Spleen (tissue), 11 donors: ENCODE measurements at regions not wholly inside any gene's neighbourhood (a gene's known extent, or its start where the extent isn't known, plus 50 kb on each side); places are given as distances from the start of the nearest gene placed in this dataset.

ENCODE experiments used
- DNase-seq: peaks from one replicate; pipeline ENCODE4 v3.0.0-alpha.2; 2020
- H3K27ac ChIP-seq, 8 donors: fragments of 200-600 bp; sonication (generic) in 7 of 8; 1 replicate in 4 of 8; 2 replicates in 4 of 8; pipeline versions ENCODE4 v1.5.0 to v1.8.0; 2016 to 2021; ENCODE audit warnings: inconsistent platforms in 4 of 8, mild to moderate bottlenecking in 4 of 8, moderate library complexity in 1 of 8
- H3K27me3 ChIP-seq, 7 donors: fragments of 200-600 bp; sonication (generic) in 6 of 7; replicated peaks in 1 of 7; 1 replicate in 4 of 7; 2 replicates in 3 of 7; pipeline versions ENCODE4 v1.5.0 to v1.8.0; 2016 to 2021; ENCODE audit warnings: inconsistent platforms in 3 of 7, mild to moderate bottlenecking in 1 of 7
- H3K36me3 ChIP-seq, 6 donors: fragments of 200-600 bp; sonication (generic) in 5 of 6; 1 replicate in 4 of 6; 2 replicates in 2 of 6; pipeline versions ENCODE4 v1.5.0 to v1.8.0; 2016 to 2021; ENCODE audit warnings: inconsistent platforms in 2 of 6
- H3K4me1 ChIP-seq, 6 donors: fragments of 200-600 bp; sonication (generic) in 5 of 6; 1 replicate in 3 of 6; 2 replicates in 3 of 6; pipeline versions ENCODE4 v1.5.0 to v1.8.0; 2016 to 2021; ENCODE audit warnings: inconsistent platforms in 3 of 6
- H3K4me3 ChIP-seq, 8 donors: fragments of 200-600 bp; sonication (generic) in 7 of 8; 1 replicate in 4 of 8; 2 replicates in 4 of 8; pipeline versions ENCODE4 v1.5.0 to v1.8.0; 2016 to 2021; ENCODE audit warnings: inconsistent platforms in 4 of 8, mild to moderate bottlenecking in 4 of 8, moderate library complexity in 2 of 8
- H3K9me3 ChIP-seq, 8 donors: fragments of 200-600 bp; sonication (generic) in 7 of 8; 1 replicate in 4 of 8; 2 replicates in 4 of 8; pipeline versions ENCODE4 v1.5.0 to v1.8.0; 2016 to 2021; ENCODE audit warnings: inconsistent platforms in 4 of 8
- CTCF ChIP-seq, 11 experiments: fragments of 200-600 bp in 7 of 11; fragments of 450-650 bp in 4 of 11; sonication (generic) in 4 of 11; IDR thresholded peaks in 8 of 11; conservative IDR thresholded peaks in 3 of 11; 1 replicate in 7 of 11; 2 replicates in 4 of 11; pipeline versions ENCODE4 v1.4.0 to v1.8.0; 2016 to 2021; ENCODE audit warnings: antibody characterized with exemption in 11 of 11, inconsistent platforms in 4 of 11, mild to moderate bottlenecking in 1 of 11
- POLR2A ChIP-seq, 3 donors: fragments of 450-650 bp; IDR thresholded peaks; one replicate each; pipeline ENCODE4 v1.5.1; 2017; ENCODE audit warnings: antibody characterized with exemption in 3 of 3, mild to moderate bottlenecking in 1 of 3
- POLR2AphosphoS5 ChIP-seq, 3 donors: sonication (generic); formaldehyde crosslinking; IDR thresholded peaks; one replicate each; pipeline ENCODE4 v1.5.1; 2017; ENCODE audit warnings: antibody characterized with exemption in 3 of 3
- WGBS, 5 donors: extraction: QIAGEN DNeasy Blood & Tissue Kit in 3 of 5; methylation state at CpG; one replicate each; pipeline versions ENCODE4 v1.1.5 to v1.1.7; 2013 to 2018; 5-methylcytosine and 5-hydroxymethylcytosine counted together
- intact Hi-C: fragments of 100-400 bp; cut with DNase I; formaldehyde crosslinking; loops from one replicate; pipeline ENCODE4 v1.15.0; 2023; ENCODE audit warnings: low total_unique reads
- donor health status: healthy with polysubstance abuse.
- donor health status: DM: no; HTN: no; CAD: no; lungs with moderate emphysema.
- donor health status: DM: no; HTN: no; CAD: no.
- donor health status: Bipolar disorder and iron deficiency.
- donor health status: healthy.
- donor health status: DM: no; HTN: no; CAD: no.
- donor health status: DM: yes; HTN: yes; CAD: no.

- 67 to 74% (median 71%) methylated on average over 1 of the region's 1 CpG for WGBS, 5 donors
- H3K4me1 ChIP-seq = no peaks in the 10 kb centered on the region
- no peak overlapping the region for H3K4me3 ChIP-seq
- intact Hi-C loops = no loop called here
- no peak overlapping the region for H3K27ac ChIP-seq
- H3K36me3 ChIP-seq = no peaks in the 10 kb centered on the region
- DNase-seq = no peak
- peaks cover 0 to 20% (median 13%) of the 10 kb centered on the region in 8 donors for H3K9me3 ChIP-seq
- H3K27me3 ChIP-seq = no peaks in the 10 kb centered on the region
- TF ChIP-seq POLR2A (IDR thresholded peaks at IDR 0.05) (no peak), POLR2AphosphoS5 (IDR thresholded peaks at IDR 0.05) (no peak), CTCF (IDR thresholded peaks at IDR 0.05 in 8 of 11, conservative IDR thresholded peaks at IDR 0.05 in 3 of 11) (no peak)
These were observed 350.5 kb upstream of the NPSR1 start for GRCh38 chr7:34307540-34307939.

- no peak for DNase-seq
- Histone ChIP-seq H3K4me1 (no peaks in the 10 kb centered on the region), H3K27ac (no peak overlapping the region), H3K27me3 (no peaks in the 10 kb centered on the region), H3K4me3 (no peak overlapping the region), H3K36me3 (no peaks in the 10 kb centered on the region), H3K9me3 (peaks cover 0 to 31% (median 22%) of the 10 kb centered on the region in 8 donors)
- WGBS, 5 donors = 80 to 94% (median 90%) methylated on average over 8 of the region's 8 CpGs
- TF ChIP-seq POLR2A (IDR thresholded peaks at IDR 0.05) (no peak), CTCF (IDR thresholded peaks at IDR 0.05 in 8 of 11, conservative IDR thresholded peaks at IDR 0.05 in 3 of 11) (no peak), POLR2AphosphoS5 (IDR thresholded peaks at IDR 0.05) (no peak)
- intact Hi-C loops = no loop called here
These were observed 349.4 kb upstream of the NPSR1 start for GRCh38 chr7:34308595-34308994.

GRCh38 chr7:34309116-34309515 is 348.9 kb upstream of the NPSR1 start:
- DNase-seq = no peak
- Histone ChIP-seq H3K27ac (no peak overlapping the region), H3K4me3 (no peak overlapping the region), H3K9me3 (peaks cover 0 to 31% (median 22%) of the 10 kb centered on the region in 8 donors), H3K4me1 (no peaks in the 10 kb centered on the region), H3K27me3 (no peaks in the 10 kb centered on the region), H3K36me3 (no peaks in the 10 kb centered on the region)
- TF ChIP-seq CTCF (IDR thresholded peaks at IDR 0.05 in 8 of 11, conservative IDR thresholded peaks at IDR 0.05 in 3 of 11) = no peak
- no peak for TF ChIP-seq POLR2A (IDR thresholded peaks at IDR 0.05)
- no peak for TF ChIP-seq POLR2AphosphoS5 (IDR thresholded peaks at IDR 0.05)
- intact Hi-C loops = no loop called here
- 91 to 95% (median 93%) methylated on average over 12 of the region's 12 CpGs for WGBS, 5 donors

- Histone ChIP-seq H3K4me1 (no peaks in the 10 kb centered on the region), H3K27me3 (no peaks in the 10 kb centered on the region), H3K9me3 (peaks cover 0 to 31% (median 22%) of the 10 kb centered on the region in 8 donors), H3K36me3 (no peaks in the 10 kb centered on the region), H3K27ac (no peak overlapping the region), H3K4me3 (no peak overlapping the region)
- intact Hi-C loops = no loop called here
- no peak for DNase-seq
- WGBS, 5 donors = 95 to 97% (median 96%) methylated on average over 19 of the region's 19 CpGs
- TF ChIP-seq POLR2AphosphoS5 (IDR thresholded peaks at IDR 0.05) (no peak), CTCF (IDR thresholded peaks at IDR 0.05 in 8 of 11, conservative IDR thresholded peaks at IDR 0.05 in 3 of 11) (no peak), POLR2A (IDR thresholded peaks at IDR 0.05) (no peak)
These were observed 348.4 kb upstream of the NPSR1 start for GRCh38 chr7:34309584-34309983.
